H1 (cell line): ENCODE measurements at regions not wholly inside any gene's neighbourhood (a gene's known extent, or its start where the extent isn't known, plus 50 kb on each side); places are given as distances from the start of the nearest gene placed in this dataset.
"Not testable (repeated sequence)": the region's sequence is repeated elsewhere in the genome, so short reads cannot be mapped to it uniquely, and the experiment has no call there.

Source experiments
- CTCF ChIA-PET: fragments of 300-600 bp; sonication (Branson Sonifier 250); formaldehyde crosslinking; loops from one replicate; lab custom pipeline; 2021; ENCODE audit not compliant: partially characterized antibody; lab: Charles Lee
- POLR2A ChIA-PET: fragments of 300-600 bp; sonication (Branson Sonifier 250); formaldehyde crosslinking; loops from one replicate; lab custom pipeline; 2021; ENCODE audit warnings: inconsistent platforms; ENCODE audit not compliant: partially characterized antibody; lab: Charles Lee
- DNase-seq, 2 experiments: peaks; one replicate each; pipeline versions ENCODE4 v3.0.0 to v3.0.0-alpha.2; 2010 to 2022; ENCODE audit warnings: low spot score in 2 of 2, low read depth in 1 of 2, mixed read lengths in 1 of 2
- FAIRE-seq: peaks from 2 replicates; lab custom pipeline; 2011; peaks lifted over from hg19 to GRCh38; lab: Jason Lieb, UNC
- H2AFZ ChIP-seq: 2 replicates; pipeline ENCODE4 v1.8.1; 2012; ENCODE audit warnings: low read length, inconsistent platforms
- H2AK5ac ChIP-seq: 2 replicates; pipeline ENCODE4 v1.6.1; 2013; ENCODE audit warnings: low read depth, low read length
- H2BK120ac ChIP-seq: replicated peaks from 2 replicates; pipeline ENCODE3; 2013; ENCODE audit warnings: low read depth, low read length, inconsistent platforms
- H2BK12ac ChIP-seq: 2 replicates; pipeline ENCODE4 v1.6.1; 2013; ENCODE audit warnings: low read depth, low read length
- H2BK15ac ChIP-seq: 2 replicates; pipeline ENCODE4 v1.6.1; 2013; ENCODE audit warnings: low read length
- H2BK20ac ChIP-seq: 2 replicates; pipeline ENCODE4 v1.6.1; 2013; ENCODE audit warnings: low read length
- H2BK5ac ChIP-seq: 2 replicates; pipeline ENCODE4 v1.6.1; 2013; ENCODE audit warnings: low read depth, low read length
- H3K14ac ChIP-seq: 2 replicates; pipeline ENCODE4 v1.6.1; 2013; ENCODE audit warnings: inconsistent platforms; ENCODE audit not compliant: insufficient read length
- H3K18ac ChIP-seq: 2 replicates; pipeline ENCODE4 v1.6.1; 2013; ENCODE audit warnings: low read length; ENCODE audit errors: extremely low read depth
- H3K23ac ChIP-seq: 2 replicates; pipeline ENCODE4 v1.6.1; 2013; ENCODE audit warnings: inconsistent platforms; ENCODE audit not compliant: insufficient read length
- H3K23me2 ChIP-seq: 2 replicates; pipeline ENCODE4 v1.6.1; 2013; ENCODE audit warnings: low read depth, low read length
- H3K27ac ChIP-seq: 2 replicates; pipeline ENCODE4 v1.6.1; 2011; ENCODE audit warnings: low read depth, low read length, inconsistent platforms
- H3K27me3 ChIP-seq, 4 experiments: replicated peaks in 1 of 4; 1 replicate in 1 of 4; 2 replicates in 3 of 4; pipeline versions ENCODE4 v1.6.1 to v1.8.1; 2011 to 2013; ENCODE audit warnings: low read length in 3 of 4, mild to moderate bottlenecking in 3 of 4, inconsistent platforms in 2 of 4, mixed read lengths in 2 of 4, moderate library complexity in 1 of 4; ENCODE audit not compliant: control insufficient read depth in 3 of 4, insufficient read depth in 3 of 4; ENCODE audit errors: extremely low read depth in 1 of 4
- H3K36me3 ChIP-seq, 4 experiments: 2 replicates each; pipeline versions ENCODE4 v1.6.1 to v1.8.1; 2011 to 2013; ENCODE audit warnings: mild to moderate bottlenecking in 4 of 4, low read length in 3 of 4, moderate library complexity in 2 of 4, control low read depth in 1 of 4, inconsistent platforms in 1 of 4; ENCODE audit not compliant: insufficient read depth in 4 of 4, control insufficient read depth in 2 of 4
- H3K4ac ChIP-seq: replicated peaks from 2 replicates; pipeline ENCODE3; 2013; ENCODE audit warnings: low read length, low read depth, mixed read lengths, inconsistent platforms; ENCODE audit not compliant: insufficient read length
- H3K4me1 ChIP-seq, 4 experiments: replicated peaks in 1 of 4; 1 replicate in 1 of 4; 2 replicates in 3 of 4; pipeline versions ENCODE4 v1.6.1 to v1.8.1; 2011 to 2013; ENCODE audit warnings: low read length in 3 of 4, inconsistent platforms in 2 of 4, mixed read lengths in 1 of 4; ENCODE audit not compliant: insufficient read depth in 4 of 4, control insufficient read depth in 3 of 4
- H3K4me2 ChIP-seq, 2 experiments: 2 replicates each; pipeline versions ENCODE4 v1.6.1 to v1.8.1; 2011 to 2013; ENCODE audit warnings: low read depth in 2 of 2, low read length in 2 of 2, control low read depth in 1 of 2, inconsistent platforms in 1 of 2, mild to moderate bottlenecking in 1 of 2; ENCODE audit not compliant: insufficient read depth in 1 of 2
- H3K4me3 ChIP-seq, 4 experiments: fragments of 200-600, 300-600 bp in 1 of 4; sonication (generic), shearing (Covaris generic), sonication (Bioruptor Twin) in 1 of 4; 2 replicates each; pipeline versions ENCODE4 v1.5.1 to v1.8.1; 2011 to 2016; ENCODE audit warnings: low read length in 4 of 4, low read depth in 3 of 4, control low read depth in 2 of 4, inconsistent platforms in 2 of 4, mild to moderate bottlenecking in 2 of 4, mixed read lengths in 1 of 4, moderate library complexity in 1 of 4; ENCODE audit not compliant: insufficient read depth in 2 of 4; ENCODE audit errors: extremely low read depth in 1 of 4
- H3K56ac ChIP-seq: replicated peaks from 2 replicates; pipeline ENCODE3; 2013; ENCODE audit warnings: low read depth, mild to moderate bottlenecking, mixed read lengths, low read length, inconsistent platforms; ENCODE audit not compliant: insufficient read length
- H3K79me1 ChIP-seq: 2 replicates; pipeline ENCODE4 v1.6.1; 2013; ENCODE audit warnings: low read depth, low read length, control low read depth
- H3K79me2 ChIP-seq, 2 experiments: 2 replicates each; pipeline versions ENCODE4 v1.6.1 to v1.8.1; 2012 to 2013; ENCODE audit warnings: low read length in 2 of 2, mild to moderate bottlenecking in 2 of 2, inconsistent platforms in 1 of 2; ENCODE audit not compliant: insufficient read depth in 2 of 2, control insufficient read depth in 1 of 2
- H3K9ac ChIP-seq, 4 experiments: replicated peaks in 1 of 4; 1 replicate in 1 of 4; 2 replicates in 3 of 4; pipeline versions ENCODE4 v1.6.1 to v1.8.1; 2011 to 2013; ENCODE audit warnings: low read depth in 3 of 4, low read length in 3 of 4, control low read depth in 2 of 4, mild to moderate bottlenecking in 2 of 4, moderate library complexity in 2 of 4, inconsistent platforms in 1 of 4; ENCODE audit errors: extremely low read depth in 1 of 4
- H3K9me3 ChIP-seq, 2 experiments: 2 replicates each; pipeline versions ENCODE4 v1.6.1 to v1.8.1; 2012 to 2013; ENCODE audit warnings: mild to moderate bottlenecking in 2 of 2, moderate library complexity in 2 of 2, control low read depth in 1 of 2, inconsistent platforms in 1 of 2, low read depth in 1 of 2, low read length in 1 of 2, mixed read lengths in 1 of 2; ENCODE audit not compliant: insufficient read depth in 2 of 2
- H4K20me1 ChIP-seq, 2 experiments: replicated peaks in 1 of 2; 2 replicates each; pipeline versions ENCODE3 to v1.8.1; 2011 to 2013; ENCODE audit warnings: inconsistent platforms in 2 of 2, low read length in 2 of 2, mild to moderate bottlenecking in 1 of 2; ENCODE audit not compliant: insufficient read depth in 2 of 2, control insufficient read depth in 1 of 2
- H4K5ac ChIP-seq: 2 replicates; pipeline ENCODE4 v1.6.1; 2013; ENCODE audit warnings: low read length, low read depth, mixed read lengths, inconsistent platforms; ENCODE audit not compliant: insufficient read length
- H4K8ac ChIP-seq: 2 replicates; pipeline ENCODE4 v1.8.0; 2013; ENCODE audit warnings: mild to moderate bottlenecking, moderate library complexity, low read length, inconsistent platforms; ENCODE audit not compliant: insufficient read depth; ENCODE audit errors: extremely low read depth
- H4K91ac ChIP-seq: replicated peaks from 2 replicates; pipeline ENCODE3; 2013; ENCODE audit warnings: low read length, mixed read lengths, inconsistent platforms; ENCODE audit not compliant: insufficient read length
- WGBS, 2 experiments: shearing (Covaris generic) in 1 of 2; methylation state at CpG; one replicate each; pipeline versions ENCODE4 v1.1.6 to v1.1.7; 2013 to 2015; ENCODE audit warnings: low lambda C conversion rate in 2 of 2, mixed read lengths in 2 of 2, inconsistent platforms in 1 of 2, low coverage in 1 of 2, missing lambda C conversion rate in 1 of 2; ENCODE audit not compliant: insufficient replicate concordance in 2 of 2, insufficient coverage in 1 of 2, insufficient read length in 1 of 2; ENCODE audit errors: extremely low coverage in 1 of 2, missing lambda C conversion rate in 1 of 2; 5-methylcytosine and 5-hydroxymethylcytosine counted together

DNA sequence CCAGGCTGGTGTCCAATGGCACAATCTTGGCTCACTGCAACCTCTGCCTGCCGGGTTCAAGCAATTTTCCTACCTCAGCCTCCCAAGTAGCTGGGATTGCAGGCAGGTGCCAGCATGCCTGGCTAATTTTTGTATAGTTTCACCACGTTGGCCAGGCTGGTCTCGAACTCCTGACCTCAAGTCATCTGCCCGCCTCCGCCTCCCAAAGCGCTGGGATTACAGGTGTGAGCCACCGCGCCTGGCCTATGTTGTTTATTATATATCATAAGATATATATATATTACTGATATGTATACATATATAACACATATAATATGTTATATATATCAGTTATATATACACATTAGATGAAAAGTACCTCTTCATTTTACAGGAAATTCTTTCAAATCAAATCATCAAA lies 914.7 kb downstream of the FOXD4L5 start:
- CTCF ChIA-PET, H3K9ac ChIP-seq, H3K18ac ChIP-seq: not testable (repeated sequence)

DNA sequence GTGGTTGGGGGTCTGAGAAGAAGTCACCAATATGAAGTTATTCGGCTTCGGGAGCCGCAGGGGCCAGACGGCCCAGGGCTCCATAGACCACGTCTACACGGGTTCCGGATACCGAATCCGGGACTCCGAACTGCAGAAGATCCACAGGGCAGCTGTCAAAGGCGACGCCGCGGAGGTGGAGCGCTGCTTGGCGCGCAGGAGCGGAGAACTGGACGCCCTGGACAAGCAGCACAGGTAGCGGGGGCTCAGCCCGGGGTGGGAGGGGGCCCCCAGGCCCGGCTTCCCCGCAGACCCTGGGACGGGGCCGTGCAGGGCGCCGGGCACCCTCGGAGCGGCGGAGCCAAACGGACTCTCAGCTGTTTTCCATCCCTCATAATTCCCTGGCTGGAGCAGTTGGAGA lies 915.4 kb downstream of the FOXD4L5 start:
- no CpG with 5 or more reads among the region's 31 CpGs for WGBS, 2 experiments
- POLR2A ChIA-PET, CTCF ChIA-PET: not testable (repeated sequence)

More for the DNA sequence above, 914.7 kb downstream of the FOXD4L5 start:
- DNase-seq = peak in 1 of 2 experiments; percentile 28
- H2BK120ac ChIP-seq, H2BK5ac ChIP-seq, H3K4me2 ChIP-seq, H3K14ac ChIP-seq, H3K23me2 ChIP-seq, H4K5ac ChIP-seq, H3K36me3 ChIP-seq, H3K23ac ChIP-seq, H4K20me1 ChIP-seq, H2BK15ac ChIP-seq, H3K9me3 ChIP-seq, H3K79me2 ChIP-seq, H3K56ac ChIP-seq, H3K27me3 ChIP-seq, POLR2A ChIA-PET, FAIRE-seq, H3K79me1 ChIP-seq, H2AK5ac ChIP-seq, H2BK12ac ChIP-seq, H2BK20ac ChIP-seq, H3K4me1 ChIP-seq, H4K91ac ChIP-seq, H2AFZ ChIP-seq, H3K27ac ChIP-seq, H3K4me3 ChIP-seq, H3K4ac ChIP-seq, H4K8ac ChIP-seq: not testable (repeated sequence)
- 92% methylated on average over 5 of the region's 8 CpGs; no CpG with 5 or more reads in 1 of the 2 experiments for WGBS, 2 experiments

More for the DNA sequence above, 915.4 kb downstream of the FOXD4L5 start:
- not testable (repeated sequence) for H3K27ac ChIP-seq, H4K8ac ChIP-seq, H3K4me2 ChIP-seq, H3K4ac ChIP-seq, H3K14ac ChIP-seq, H3K23ac ChIP-seq, H3K27me3 ChIP-seq, H3K23me2 ChIP-seq, H3K9me3 ChIP-seq, H3K56ac ChIP-seq, H4K5ac ChIP-seq, H4K20me1 ChIP-seq, H3K36me3 ChIP-seq, H2BK15ac ChIP-seq, H3K79me1 ChIP-seq, H3K4me3 ChIP-seq, H3K9ac ChIP-seq, H3K4me1 ChIP-seq, H3K18ac ChIP-seq, H2BK120ac ChIP-seq, H2AK5ac ChIP-seq, H2BK12ac ChIP-seq, H2BK5ac ChIP-seq, H2BK20ac ChIP-seq, FAIRE-seq, H4K91ac ChIP-seq, H2AFZ ChIP-seq, H3K79me2 ChIP-seq
- DNase-seq = peak in 1 of 2 experiments; percentile 39
